ENCODE measurements at regions not wholly inside any gene's neighbourhood (a gene's known extent, or its start where the extent isn't known, plus 50 kb on each side); places are given as distances from the start of the nearest gene placed in this dataset.

DNA sequence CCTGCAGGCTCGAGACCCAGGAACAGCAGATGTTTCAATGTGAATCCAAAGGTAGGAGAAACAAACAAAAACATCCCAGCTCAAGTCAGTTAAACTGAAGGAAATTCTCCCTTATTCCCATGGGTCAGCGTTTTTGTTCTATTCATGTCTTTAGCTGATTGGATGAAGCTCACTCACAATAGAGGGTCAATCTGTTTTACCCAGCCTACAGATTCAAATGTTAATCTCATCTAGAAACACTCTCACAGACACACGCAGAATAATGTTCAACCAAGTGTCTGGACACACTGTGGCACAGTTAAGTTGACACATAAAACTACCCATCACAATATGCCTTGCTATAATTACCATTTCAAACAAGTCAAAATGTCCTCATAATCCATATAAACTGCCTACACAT lies 180.6 kb upstream of the CDH8 start:
- DNase-seq (ENCODE audit: low spot score): no peak

DNA sequence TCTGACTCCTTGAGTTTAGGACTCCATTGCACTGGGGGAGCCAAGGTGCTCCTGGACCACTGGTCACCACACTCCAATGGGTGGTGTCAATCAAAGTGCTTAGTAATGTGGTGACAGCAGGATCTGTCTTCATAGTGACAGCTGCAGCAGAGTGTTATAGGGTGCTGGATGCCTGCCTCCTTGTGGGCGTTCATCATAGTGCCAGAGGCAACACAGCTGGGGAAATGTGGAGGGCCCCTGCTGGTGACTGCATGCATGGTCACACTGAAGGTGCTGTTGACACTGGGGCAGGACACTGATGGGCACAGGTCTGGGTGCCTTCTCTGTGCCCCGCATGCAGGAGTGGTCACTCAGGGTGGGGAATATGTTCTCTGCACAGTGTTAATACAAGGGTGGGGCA lies 177.5 kb upstream of the CDH8 start:
- peak; percentile 50 for DNase-seq (ENCODE audit: low spot score)

DNA sequence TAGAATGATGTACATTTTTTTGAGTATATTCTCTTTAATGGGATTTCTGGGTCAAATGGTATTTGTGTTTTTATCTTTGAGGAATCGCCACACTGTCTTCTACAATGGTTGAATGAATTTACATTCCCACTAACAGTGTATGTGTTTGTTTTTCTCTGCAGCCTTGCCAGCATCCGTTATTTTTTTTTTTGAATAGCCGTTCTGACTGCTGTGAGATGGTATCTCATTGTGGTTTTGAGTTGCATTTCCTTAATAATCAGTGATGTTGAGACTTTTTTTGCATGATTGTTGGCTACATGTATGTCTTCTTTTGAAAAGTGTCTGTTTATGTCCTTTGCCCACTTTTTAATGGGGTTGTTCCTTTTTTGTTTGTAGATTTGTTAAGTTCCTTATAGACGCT lies 172.7 kb upstream of the CDH8 start:
- DNase-seq (ENCODE audit: low spot score): no peak

DNA sequence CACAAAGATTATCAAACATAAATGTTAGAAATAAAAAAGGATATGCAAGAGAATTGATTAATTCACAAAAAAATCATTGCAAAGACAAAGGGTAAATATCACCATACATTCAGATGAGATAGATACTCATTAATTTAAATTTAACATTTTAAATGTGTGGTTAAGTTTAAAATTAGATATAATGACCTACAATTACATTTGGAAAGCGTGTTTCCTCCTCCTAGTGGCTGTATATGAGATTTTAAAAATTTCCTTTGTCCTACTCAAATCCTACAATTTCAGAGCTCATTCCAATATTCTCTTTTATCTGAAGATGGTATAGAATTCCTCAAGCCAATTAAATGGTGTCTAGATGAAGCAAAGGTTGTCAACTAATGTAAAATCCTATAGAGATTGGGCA lies 169.2 kb upstream of the CDH8 start:
- no peak for DNase-seq (ENCODE audit: low spot score)

DNA sequence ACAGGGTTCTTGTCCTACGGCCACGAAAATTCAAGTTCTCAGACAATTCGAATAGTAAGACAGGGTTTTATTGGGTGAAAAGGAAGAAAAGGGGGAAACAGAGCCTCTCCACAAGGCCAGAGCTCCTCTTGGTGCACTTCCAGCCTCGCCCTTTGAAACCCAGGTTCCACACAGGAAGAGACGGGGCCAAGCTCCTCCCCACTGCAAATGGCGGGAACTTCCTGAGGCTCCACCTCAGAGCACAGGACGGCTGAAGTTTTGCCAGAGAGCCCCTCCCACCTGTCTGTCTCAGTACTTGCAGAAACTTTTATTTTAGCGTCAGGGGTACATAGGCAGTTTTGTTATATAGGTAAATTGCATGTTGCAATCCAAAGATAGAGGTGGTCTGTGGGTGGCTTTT lies 165.7 kb upstream of the CDH8 start:
- DNase-seq (ENCODE audit: low spot score): no peak

DNA sequence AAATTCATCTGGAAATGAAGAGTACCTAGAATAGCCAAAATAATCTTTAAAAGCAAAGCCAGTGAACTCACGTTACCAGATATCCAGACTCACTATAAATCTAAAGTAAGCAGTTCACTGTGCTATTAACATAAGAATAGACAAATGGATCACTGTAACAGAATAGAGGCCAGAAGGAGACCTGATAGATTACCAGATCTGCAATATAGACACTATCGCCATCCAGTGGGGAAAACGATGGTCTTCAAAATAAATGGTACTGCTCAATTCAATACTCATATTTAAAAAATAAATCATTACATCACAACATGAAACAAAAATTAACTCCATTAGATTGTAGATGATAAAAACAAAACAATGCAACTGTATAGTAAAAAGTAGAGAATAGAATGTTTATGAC lies 158.6 kb upstream of the CDH8 start:
- no peak for DNase-seq (ENCODE audit: low spot score)

DNA sequence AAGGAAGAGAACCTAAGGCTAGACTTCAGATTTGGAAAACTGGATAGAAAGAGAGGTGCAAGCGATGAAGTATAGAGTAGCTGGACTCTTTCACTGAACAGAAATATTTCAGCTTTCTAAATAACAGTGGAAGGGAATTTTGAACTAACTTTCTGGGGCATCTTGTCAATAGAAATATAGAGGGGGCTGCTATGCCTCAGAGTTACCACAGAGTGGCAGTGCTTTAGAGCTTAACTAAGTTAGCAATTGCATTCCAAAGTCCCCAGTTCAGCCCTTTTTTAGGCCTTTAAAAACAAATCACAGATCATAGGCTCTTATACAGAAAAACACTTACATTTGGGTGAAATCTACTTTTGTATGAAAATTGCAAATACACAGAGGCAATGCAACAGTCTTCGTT lies 154.2 kb upstream of the CDH8 start:
- no peak for DNase-seq (ENCODE audit: low spot score)

DNA sequence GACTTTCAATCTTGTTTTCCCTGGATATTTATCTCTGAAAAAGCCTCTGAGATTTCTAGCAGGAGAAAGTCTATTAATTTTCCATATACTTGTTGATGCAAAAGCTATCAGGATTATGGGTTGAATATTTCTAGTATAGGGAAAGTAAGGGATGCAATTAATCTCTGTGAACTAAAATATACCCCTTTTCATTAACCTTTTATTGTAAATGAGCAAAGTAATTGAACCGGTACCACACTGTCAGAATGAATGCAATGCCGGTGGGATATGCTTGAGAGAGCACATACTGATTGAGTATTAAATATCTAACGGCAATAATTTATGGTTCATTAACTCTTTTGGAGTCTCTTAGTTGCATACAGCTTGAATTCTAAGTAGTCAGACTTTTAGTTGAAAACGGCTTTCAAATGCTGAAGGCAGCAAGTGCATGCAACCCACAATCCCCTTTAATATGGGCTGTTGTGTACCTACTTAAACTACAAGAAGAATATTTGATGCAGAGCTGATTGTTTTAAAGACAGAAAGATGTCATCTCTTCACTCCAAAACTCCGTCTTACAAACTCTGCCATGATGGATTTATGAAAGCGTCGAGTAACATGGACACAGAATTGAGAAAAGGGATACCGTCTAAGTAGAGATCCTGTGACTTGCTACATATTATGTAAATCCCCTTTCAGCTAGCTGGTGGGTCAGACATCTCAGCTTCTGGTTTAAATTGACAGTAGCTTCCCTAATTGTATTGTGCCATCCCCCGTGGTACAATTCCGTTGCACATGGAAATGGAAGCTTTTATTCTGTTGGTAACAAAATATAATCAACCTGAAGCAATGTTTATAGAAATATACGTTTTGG lies 141.3 kb upstream of the CDH8 start:
- no peak for DNase-seq (ENCODE audit: low spot score)

DNA sequence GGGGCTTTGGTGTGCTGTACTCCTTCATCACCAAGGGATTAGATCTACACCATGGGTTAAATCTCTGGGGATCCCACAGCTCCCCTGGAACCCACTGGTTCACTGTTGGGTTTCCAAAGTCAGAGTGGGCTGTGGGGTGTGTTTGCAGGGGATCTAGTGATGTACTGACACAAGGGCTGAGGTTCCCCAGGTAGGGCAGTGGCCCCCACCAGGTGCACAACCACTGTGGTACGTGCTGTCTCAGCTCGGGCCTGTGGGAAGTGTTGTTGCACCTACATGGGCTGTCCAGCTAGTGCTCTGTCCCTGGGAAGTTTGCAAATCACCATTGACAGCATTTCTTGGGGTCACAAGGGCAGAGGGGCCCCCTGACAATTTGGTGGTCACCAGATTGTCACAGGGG lies 134.4 kb upstream of the CDH8 start:
- no peak for DNase-seq (ENCODE audit: low spot score)

DNA sequence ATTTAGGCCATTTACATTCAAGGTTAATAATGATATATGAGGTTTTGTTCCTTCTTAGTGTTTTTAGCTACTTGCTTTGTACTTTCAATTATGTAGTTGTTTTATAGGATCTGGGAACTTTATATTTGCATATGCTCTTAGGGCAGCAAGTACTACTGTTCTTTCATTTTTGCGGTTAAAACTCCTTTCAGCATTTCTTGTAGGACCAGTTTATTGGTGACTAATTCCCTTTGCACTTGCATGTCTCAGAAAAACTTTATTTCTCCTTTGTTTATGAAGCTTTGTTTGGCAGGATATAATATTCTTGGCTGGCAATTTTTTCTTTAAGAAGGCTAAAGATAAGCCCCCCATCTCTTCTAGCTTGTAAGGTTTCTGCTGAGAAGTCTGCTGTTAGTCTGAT lies 131.3 kb upstream of the CDH8 start:
- DNase-seq (ENCODE audit: low spot score): no peak

DNA sequence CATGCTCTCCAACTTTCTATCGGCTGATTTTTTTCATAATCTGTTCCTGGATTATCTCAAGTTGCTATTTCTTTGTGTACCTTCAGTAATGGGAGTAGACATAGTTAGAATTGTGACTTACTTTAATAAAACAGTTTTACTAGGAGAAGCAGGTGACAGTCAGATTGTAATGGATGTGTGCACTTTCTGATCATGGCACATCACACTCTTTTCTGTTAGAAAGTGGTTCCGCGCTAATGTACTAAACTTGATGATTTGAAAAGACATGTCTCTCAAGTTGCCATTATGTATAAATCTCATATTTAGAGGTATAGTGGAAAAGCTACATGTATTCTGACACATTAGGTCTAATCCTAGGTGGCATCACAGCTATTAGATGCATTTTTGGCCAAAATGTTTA lies 121.3 kb upstream of the CDH8 start:
- DNase-seq (ENCODE audit: low spot score): no peak

DNA sequence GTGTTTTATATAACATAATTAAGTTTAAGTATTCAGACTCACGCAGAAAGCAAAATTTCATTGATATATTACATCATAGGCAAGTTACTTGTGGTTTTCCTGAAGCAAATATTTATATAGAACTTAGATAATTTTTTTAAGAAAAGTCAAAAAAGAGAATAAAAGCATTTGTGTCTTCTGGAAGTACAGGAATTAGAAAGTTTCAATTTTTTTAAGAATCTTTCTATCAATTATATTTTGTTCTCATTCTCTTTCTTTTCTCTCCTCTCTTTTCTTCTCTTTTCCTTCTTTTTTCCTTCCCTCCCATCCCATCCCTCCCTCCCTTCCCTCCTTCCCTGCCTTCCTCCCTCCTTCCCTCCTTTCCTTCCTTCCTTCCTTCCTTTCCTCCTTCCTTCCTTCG lies 120.7 kb upstream of the CDH8 start:
- DNase-seq (ENCODE audit: low spot score): no peak

DNA sequence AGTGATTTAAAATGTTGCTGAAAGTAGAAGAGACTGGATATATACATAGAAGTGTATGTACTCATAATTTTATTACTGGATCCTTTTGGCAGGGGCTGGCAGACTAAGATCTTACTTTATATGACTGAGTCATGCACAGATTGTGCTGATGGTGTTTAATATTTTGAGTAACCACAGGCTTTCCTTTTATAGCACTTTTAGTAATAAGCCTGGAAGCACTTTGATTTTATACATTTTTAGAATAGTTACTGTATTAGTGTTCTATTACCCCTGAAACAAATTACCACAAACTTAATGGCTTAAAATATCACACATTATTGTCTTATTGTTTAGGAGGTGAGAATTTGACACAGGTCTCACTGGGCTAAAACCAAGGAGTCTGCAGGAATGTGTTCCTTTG lies 113.4 kb upstream of the CDH8 start:
- DNase-seq (ENCODE audit: low spot score): no peak

DNA sequence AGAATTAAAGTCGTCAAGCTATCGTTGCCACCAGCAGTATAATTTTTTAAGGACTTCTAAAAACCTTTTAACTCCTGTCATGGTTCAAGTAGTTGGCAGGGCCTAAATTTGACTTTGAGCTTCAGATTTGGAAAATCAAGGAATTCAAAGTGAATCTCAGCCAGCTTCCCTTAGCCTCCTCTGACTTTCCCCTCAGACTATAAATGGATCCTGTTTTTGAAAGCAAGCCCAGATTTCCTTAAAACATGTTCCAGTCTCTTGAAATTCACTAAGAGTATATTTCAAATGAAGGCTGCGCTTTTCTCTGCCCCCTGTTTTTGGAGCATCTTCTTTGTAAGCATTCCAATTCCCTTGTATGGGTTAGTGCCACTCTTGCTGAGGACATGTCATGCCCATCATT lies 101.8 kb upstream of the CDH8 start:
- DNase-seq (ENCODE audit: low spot score): no peak

DNA sequence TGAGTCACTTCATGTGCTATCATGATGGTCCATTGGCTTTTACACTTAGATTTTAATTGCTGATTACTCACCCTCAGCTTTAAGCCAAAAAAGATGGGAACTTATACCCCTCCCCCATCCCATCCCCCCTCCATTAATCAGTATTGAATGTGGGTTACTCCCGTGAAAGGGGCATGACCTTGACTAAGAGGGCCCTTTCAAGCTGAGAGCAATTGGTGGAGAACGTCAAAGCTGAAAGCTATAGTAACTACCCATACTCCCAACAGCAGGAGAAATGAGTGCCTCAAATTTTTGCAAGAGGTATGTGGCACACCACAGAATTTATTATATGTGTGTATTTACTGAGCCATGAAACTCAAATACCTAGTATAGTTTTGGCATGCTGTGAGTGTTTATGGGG lies 99.7 kb upstream of the CDH8 start:
- DNase-seq (ENCODE audit: low spot score): no peak

DNA sequence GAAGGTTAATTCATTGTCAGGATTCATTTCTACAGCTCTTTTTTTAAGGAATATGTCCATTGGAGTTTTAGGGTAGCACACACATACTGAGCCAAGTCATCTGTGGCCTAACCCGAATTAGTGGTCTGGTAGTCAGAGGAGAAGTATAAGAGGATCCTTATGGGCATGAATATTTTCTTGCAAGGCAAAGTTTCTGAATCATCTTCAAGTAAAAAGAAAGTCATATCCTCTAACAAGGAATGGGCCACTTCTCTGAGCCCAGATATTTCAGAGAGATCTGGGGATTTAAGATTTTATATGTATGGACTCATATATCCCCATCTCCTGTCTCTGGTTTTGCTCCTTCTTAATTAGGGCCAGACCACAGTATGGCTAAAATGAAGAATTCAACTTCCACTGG lies 99.2 kb upstream of the CDH8 start:
- no peak for DNase-seq (ENCODE audit: low spot score)

DNA sequence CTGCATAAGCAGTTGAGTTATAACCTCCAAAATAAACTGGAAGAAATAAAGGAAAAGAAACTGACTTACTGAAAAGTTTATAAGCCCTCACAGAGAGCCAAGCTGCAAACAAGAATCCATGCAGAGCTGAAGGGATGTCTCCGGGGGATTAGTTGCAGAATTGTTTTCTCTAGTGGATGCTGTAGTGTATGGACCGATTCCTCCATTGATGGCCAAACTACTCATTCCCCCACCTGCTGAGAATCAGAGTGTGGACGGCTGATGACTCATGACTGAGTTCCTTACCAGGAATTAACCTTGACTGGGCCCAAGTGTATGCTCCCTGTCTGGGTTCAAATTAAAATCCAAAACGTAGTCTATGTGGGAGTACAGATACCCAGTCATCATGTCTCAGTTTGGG lies 93.9 kb upstream of the CDH8 start:
- DNase-seq (ENCODE audit: low spot score): no peak

DNA sequence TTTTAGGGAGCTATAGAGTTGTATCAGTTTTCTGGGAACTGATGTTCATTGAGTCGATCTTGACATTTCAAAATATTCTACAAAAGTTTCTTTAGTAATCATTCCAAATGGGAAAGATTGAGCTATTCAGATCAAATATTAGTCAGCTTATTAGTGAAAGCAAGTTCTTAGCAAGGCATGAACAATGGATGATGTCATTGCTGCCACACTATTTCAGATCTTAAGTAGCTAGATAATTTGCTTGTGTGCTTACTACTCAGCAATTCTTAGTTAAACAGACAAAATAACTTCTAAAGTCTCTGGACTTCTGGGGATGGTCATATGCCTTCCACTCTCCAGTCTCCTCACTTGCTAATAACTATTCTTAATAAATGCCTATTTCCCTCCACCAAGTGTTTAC lies 69.0 kb upstream of the CDH8 start:
- DNase-seq (ENCODE audit: low spot score): no peak

DNA sequence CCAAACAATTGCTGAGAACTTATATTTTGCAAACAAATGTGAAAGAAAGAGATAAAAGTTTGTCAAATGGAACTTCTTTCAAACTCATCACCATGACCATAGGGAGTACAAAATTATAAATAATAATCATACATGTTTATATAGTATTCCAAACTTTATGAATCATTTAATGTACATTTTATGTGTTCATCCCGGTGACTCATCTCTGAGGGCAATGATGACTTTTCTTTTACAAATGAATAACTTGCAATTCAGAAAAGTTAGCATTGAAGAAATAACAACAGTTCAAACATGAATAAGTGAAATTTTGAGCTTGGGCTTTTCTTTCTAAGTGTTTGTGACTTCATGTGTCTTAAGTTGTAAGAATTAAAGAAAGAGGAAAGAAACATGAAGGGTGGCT lies 66.3 kb upstream of the CDH8 start:
- DNase-seq (ENCODE audit: low spot score): no peak

DNA sequence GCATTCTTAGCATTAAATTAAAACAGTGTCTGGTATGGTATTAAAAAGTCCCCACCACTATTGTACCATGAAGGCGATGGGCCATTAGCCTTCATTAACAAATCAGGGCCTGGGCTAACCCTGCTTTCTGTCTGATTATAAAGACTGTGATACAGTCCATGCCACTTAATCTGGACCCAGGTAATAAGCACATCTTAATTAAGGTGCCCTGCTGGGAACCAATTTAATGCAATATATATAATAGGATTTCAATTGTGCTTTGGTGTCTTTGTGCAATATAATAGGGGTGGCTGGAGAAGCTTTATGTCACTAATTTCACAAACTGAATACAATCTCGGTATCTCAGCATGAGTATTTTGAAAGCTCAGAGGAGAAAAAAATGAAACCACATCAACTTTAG lies 64.4 kb upstream of the CDH8 start:
- DNase-seq (ENCODE audit: low spot score): no peak

DNA sequence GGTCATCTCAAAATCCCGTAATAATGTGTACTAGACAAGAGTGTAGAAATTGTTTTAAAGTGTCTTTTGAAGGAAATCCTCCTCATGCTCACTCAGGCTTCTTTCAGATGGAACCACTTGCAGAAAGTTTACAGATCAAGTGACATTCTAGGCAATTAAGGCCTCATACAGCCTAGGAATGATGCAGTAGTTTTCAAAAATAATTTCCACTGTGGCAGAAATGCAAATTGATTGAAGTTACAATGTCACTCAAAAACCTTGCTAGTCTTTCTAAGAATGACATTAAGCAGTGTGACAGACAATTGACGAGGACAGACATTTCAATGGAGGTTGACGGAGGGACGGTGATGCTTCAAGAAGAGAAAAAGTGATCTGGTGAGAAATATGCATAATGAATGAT lies 53.5 kb upstream of the CDH8 start:
- no peak for DNase-seq (ENCODE audit: low spot score)

DNA sequence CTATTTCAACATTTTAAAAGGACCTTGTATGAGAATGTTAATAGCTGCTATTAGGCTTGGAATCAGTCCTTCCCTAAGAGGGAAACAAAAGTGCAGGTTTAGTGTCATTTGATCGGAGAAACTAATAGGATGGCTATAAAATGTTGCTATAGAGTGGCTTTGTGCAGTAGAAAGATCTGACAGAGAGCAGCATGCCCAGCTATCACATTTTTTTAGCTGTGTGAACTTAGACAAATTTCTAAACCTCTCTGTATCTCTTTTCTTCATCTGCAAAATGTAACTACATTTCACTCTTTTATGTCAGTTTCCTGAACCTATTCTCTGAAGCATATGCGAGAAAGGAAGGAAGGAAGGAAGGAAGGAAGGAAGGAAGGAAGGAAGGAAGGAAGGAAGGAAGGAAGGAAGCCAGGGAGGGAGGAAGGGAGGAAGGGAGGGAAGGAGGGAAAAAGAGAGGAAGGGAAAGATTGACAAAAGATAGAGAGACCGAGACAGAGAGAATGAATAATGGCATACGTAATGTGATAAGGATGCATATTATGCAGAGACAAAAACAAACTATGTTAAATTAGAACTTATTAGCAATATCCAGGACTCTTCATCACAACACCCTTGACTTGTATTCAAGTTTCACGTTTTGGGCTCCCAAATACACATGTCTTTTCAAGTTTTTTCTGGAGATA lies 52.6 kb upstream of the CDH8 start:
- no peak for DNase-seq (ENCODE audit: low spot score)
